PC-9 (cell line): ENCODE measurements at regions not wholly inside any gene's neighbourhood (a gene's known extent, or its start where the extent isn't known, plus 50 kb on each side); places are given as distances from the start of the nearest gene placed in this dataset.

Experiments used
- BruUV-seq: library from RNA; stranded (reverse); fragments of 400-500 nt; replicated peaks from 2 replicates; lab custom pipeline; 2021; lab: Mats Ljungman, UMichigan
- CTCF ChIA-PET: fragments of 300-600 bp; sonication (Branson Sonifier 250); formaldehyde crosslinking; loops from one replicate; lab custom pipeline; 2022; ENCODE audit warnings: antibody characterized with exemption; lab: Charles Lee
- POLR2A ChIA-PET: fragments of 300-600 bp; sonication (Branson Sonifier 250); formaldehyde crosslinking; loops from one replicate; lab custom pipeline; 2022; ENCODE audit warnings: antibody characterized with exemption; ENCODE audit not compliant: unreplicated experiment; lab: Charles Lee
- DNase-seq, 2 experiments: peaks; one replicate each; pipeline versions ENCODE4 v3.0.0 to v3.0.0-alpha.2; 2015 to 2022; ENCODE audit warnings: mixed read lengths in 1 of 2
- H2AFZ ChIP-seq: fragments of 200-600 bp; sonication (generic); 2 replicates; pipeline ENCODE4 v1.8.1; 2017; ENCODE audit warnings: antibody characterized with exemption
- H3F3A ChIP-seq: fragments of 200-600 bp; sonication (generic); 2 replicates; pipeline ENCODE4 v1.8.1; 2017; ENCODE audit warnings: antibody characterized with exemption, mild to moderate bottlenecking, low read depth; ENCODE audit not compliant: insufficient read depth
- H3K27ac ChIP-seq: fragments of 200-600 bp; sonication (generic); 2 replicates; pipeline ENCODE4 v1.6.1; 2016; ENCODE audit warnings: mixed run types
- H3K27me3 ChIP-seq: fragments of 200-600 bp; sonication (generic); 2 replicates; pipeline ENCODE4 v1.6.1; 2016; ENCODE audit warnings: low read depth, mixed run types; ENCODE audit not compliant: insufficient read depth
- H3K36me3 ChIP-seq: fragments of 200-600 bp; sonication (generic); 2 replicates; pipeline ENCODE4 v1.6.1; 2016; ENCODE audit warnings: low read depth, mixed run types
- H3K4me1 ChIP-seq: fragments of 200-600 bp; sonication (generic); replicated peaks from 2 replicates; pipeline ENCODE4 v1.6.1; 2016; ENCODE audit warnings: mixed run types; ENCODE audit not compliant: insufficient read depth
- H3K4me2 ChIP-seq: fragments of 200-600 bp; sonication (generic); 2 replicates; pipeline ENCODE4 v1.6.1; 2017; ENCODE audit warnings: mixed run types
- H3K4me3 ChIP-seq: fragments of 200-600 bp; sonication (generic); 2 replicates; pipeline ENCODE4 v1.6.1; 2016; ENCODE audit warnings: mixed run types
- H3K79me2 ChIP-seq: fragments of 200-600 bp; sonication (generic); 2 replicates; pipeline ENCODE4 v1.6.1; 2017; ENCODE audit warnings: low read depth, mixed run types
- H3K9me2 ChIP-seq: fragments of 200-600 bp; sonication (generic); 2 replicates; pipeline ENCODE4 v1.8.1; 2017; ENCODE audit warnings: mild to moderate bottlenecking; ENCODE audit not compliant: insufficient read depth
- H3K9me3 ChIP-seq: fragments of 200-600 bp; sonication (generic); 2 replicates; pipeline ENCODE4 v1.8.1; 2016; ENCODE audit warnings: low read depth; ENCODE audit not compliant: insufficient read depth
- H4K20me1 ChIP-seq: fragments of 200-600 bp; sonication (generic); 2 replicates; pipeline ENCODE4 v1.8.1; 2017; ENCODE audit not compliant: insufficient read depth
- CTCF ChIP-seq: fragments of 200-600 bp; sonication (generic); conservative IDR thresholded peaks from 2 replicates; pipeline ENCODE4 v1.6.1; 2017; ENCODE audit warnings: mixed run types, antibody characterized with exemption, mild to moderate bottlenecking, moderate library complexity
- EZH2 ChIP-seq: fragments of 200-600 bp; sonication (generic); IDR thresholded peaks from 2 replicates; pipeline ENCODE4 v1.8.0; 2017; ENCODE audit warnings: antibody characterized with exemption, low read depth
- intact Hi-C: fragments of 100-400 bp; cut with micrococcal nuclease; formaldehyde crosslinking; loops from one replicate; pipeline ENCODE4 v1.10.0; 2022; ENCODE audit not compliant: unreplicated experiment

GRCh38 chr4:1516261-1516660 lies 110.0 kb upstream of the NKX1-1 start:
- TF ChIP-seq EZH2: no peak
- TF ChIP-seq CTCF: no peak
- Histone ChIP-seq H3F3A (no peaks in the 10 kb centered on the region), H3K4me2 (no peak overlapping the region), H3K36me3 (no peaks in the 10 kb centered on the region), H3K79me2 (no peaks in the 10 kb centered on the region), H3K4me1 (no peaks in the 10 kb centered on the region), H3K4me3 (no peak overlapping the region), H3K9me2 (no peaks in the 10 kb centered on the region), H3K9me3 (no peaks in the 10 kb centered on the region), H2AFZ (no peak overlapping the region), H3K27me3 (peaks cover 67% of the 10 kb centered on the region), H3K27ac (no peak overlapping the region), H4K20me1 (no peaks in the 10 kb centered on the region)
- no TSS peak for BruUV-seq
- CTCF ChIA-PET: no interaction called here
- intact Hi-C loops: no loop called here
- POLR2A ChIA-PET: no interaction called here
- no peak for DNase-seq

- Histone ChIP-seq H4K20me1 (no peaks in the 10 kb centered on the region), H3K27ac (no peak overlapping the region), H3K36me3 (no peaks in the 10 kb centered on the region), H3K4me1 (no peaks in the 10 kb centered on the region), H3K9me3 (no peaks in the 10 kb centered on the region), H3K4me3 (no peak overlapping the region), H3K79me2 (no peaks in the 10 kb centered on the region), H3K4me2 (no peak overlapping the region), H3F3A (no peaks in the 10 kb centered on the region), H2AFZ (no peak overlapping the region), H3K9me2 (no peaks in the 10 kb centered on the region), H3K27me3 (peaks cover 72% of the 10 kb centered on the region)
- POLR2A ChIA-PET: no interaction called here
- no TSS peak for BruUV-seq
- no peak for TF ChIP-seq EZH2
- TF ChIP-seq CTCF: no peak
- CTCF ChIA-PET: no interaction called here
- no peak for DNase-seq
- intact Hi-C loops: no loop called here
Measured at GRCh38 chr4:1515763-1516162, 109.5 kb upstream of the NKX1-1 start.

- Histone ChIP-seq H3K9me2 (no peaks in the 10 kb centered on the region), H3K79me2 (no peaks in the 10 kb centered on the region), H3K4me2 (no peak overlapping the region), H3K27me3 (peaks cover 76% of the 10 kb centered on the region), H3K4me3 (no peak overlapping the region), H3K27ac (no peak overlapping the region), H2AFZ (no peak overlapping the region), H3K36me3 (no peaks in the 10 kb centered on the region), H3K9me3 (no peaks in the 10 kb centered on the region), H3K4me1 (no peaks in the 10 kb centered on the region), H3F3A (no peaks in the 10 kb centered on the region), H4K20me1 (no peaks in the 10 kb centered on the region)
- CTCF ChIA-PET: no interaction called here
- intact Hi-C loops: no loop called here
- TF ChIP-seq EZH2 (no peak), CTCF (no peak)
- POLR2A ChIA-PET: no interaction called here
- no TSS peak for BruUV-seq
- no peak for DNase-seq
Measured at GRCh38 chr4:1515156-1515555, 108.9 kb upstream of the NKX1-1 start.
